Endothelial cell of hepatic sinusoid (primary cell): ENCODE measurements at regions not wholly inside any gene's neighbourhood (a gene's known extent, or its start where the extent isn't known, plus 50 kb on each side); places are given as distances from the start of the nearest gene placed in this dataset.
"Not testable (repeated sequence)": the region's sequence is repeated elsewhere in the genome, so short reads cannot be mapped to it uniquely, and the experiment has no call there.

ENCODE experiments used
- in situ Hi-C: cut with HindIII; loops from 2 replicates; pipeline ENCODE4 v1.10.0; 2017; ENCODE audit warnings: low sequenced_read_pairs

- in situ Hi-C loops, result no loop called here
Observed at GRCh38 chr2:195538937-195539336, 118.1 kb upstream of the SLC39A10 start.

GRCh38 chr2:195537811-195538210, 119.2 kb upstream of the SLC39A10 start:
- in situ Hi-C loops, result no loop called here

DNA sequence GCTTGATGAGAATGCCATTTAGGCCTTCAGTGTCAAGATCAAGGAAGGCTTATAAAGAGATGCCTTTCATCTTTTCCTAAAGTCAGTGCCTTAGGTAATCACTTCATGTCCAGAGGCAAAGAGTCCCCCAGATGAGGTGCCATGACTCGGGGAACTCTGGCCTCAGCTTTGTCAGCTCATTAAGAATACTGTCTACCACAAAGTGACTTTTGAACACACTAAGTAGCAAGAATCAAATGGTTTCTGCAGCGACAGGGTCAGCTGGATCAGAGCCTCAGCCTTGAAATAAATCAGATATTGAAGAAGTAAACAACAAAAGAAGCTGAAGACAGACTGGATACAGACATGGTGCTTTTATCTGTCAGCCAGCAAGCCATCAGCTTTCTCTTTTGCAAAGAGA, 120.1 kb upstream of the SLC39A10 start:
- in situ Hi-C loops, result no loop called here

- in situ Hi-C loops, result no loop called here
Observed at GRCh38 chr2:195535911-195536522, 121.0 kb upstream of the SLC39A10 start.

GRCh38 chr2:195534971-195535370, 122.1 kb upstream of the SLC39A10 start:
- in situ Hi-C loops, result no loop called here

GRCh38 chr2:195533771-195534642, 123.0 kb upstream of the SLC39A10 start:
- in situ Hi-C loops, result no loop called here

GRCh38 chr2:195532628-195533271, 124.3 kb upstream of the SLC39A10 start:
- in situ Hi-C loops, result no loop called here

DNA sequence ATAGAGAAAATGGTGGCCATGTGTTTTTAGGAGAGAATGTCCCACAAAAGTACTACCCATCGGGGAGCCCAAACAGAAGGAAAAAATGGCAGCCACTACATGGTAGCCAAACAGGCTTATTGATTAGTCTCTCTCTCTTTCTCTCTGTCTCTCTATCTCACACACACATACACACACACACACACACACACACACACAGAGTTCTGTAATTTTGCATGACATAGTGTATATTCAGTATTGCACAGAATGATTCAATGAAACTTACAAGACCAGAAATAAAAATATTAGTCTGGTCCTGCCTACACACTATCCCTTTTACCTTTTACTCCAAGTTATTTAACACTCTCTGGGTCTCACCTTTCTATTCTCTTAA, 124.8 kb upstream of the SLC39A10 start:
- in situ Hi-C loops, result no loop called here

- in situ Hi-C loops, result no loop called here
Observed at GRCh38 chr2:195531754-195532153, 125.3 kb upstream of the SLC39A10 start.

GRCh38 chr2:195523242-195523641, 133.8 kb upstream of the SLC39A10 start:
- in situ Hi-C loops, result not testable (repeated sequence)

GRCh38 chr2:195521589-195521988, 135.4 kb upstream of the SLC39A10 start:
- in situ Hi-C loops, result no loop called here

- in situ Hi-C loops, result no loop called here
Observed at GRCh38 chr2:195520671-195521155, 136.3 kb upstream of the SLC39A10 start.

DNA sequence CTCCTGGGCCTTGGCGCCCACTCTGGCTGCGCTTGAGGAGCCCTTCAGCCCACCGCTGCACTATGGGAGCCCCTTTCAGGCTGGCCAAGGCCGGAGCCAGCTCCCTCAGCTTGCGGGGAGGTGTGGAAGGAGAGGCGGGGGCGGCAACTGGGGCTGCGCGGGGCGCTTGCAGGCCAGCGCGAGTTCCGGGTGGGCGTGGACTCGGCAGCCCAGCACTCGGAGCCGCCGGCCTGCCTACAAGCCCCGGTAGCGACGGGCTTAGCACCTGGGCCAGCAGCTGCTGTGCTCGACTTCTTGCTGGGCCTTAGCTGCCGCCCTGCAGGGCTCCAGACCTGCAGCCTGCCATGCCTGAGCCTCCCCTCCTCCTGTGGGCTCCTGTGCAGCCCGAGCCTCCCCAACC, 141.5 kb upstream of the SLC39A10 start:
- in situ Hi-C loops, result no loop called here

GRCh38 chr2:195514365-195514764, 142.7 kb upstream of the SLC39A10 start:
- in situ Hi-C loops, result no loop called here

DNA sequence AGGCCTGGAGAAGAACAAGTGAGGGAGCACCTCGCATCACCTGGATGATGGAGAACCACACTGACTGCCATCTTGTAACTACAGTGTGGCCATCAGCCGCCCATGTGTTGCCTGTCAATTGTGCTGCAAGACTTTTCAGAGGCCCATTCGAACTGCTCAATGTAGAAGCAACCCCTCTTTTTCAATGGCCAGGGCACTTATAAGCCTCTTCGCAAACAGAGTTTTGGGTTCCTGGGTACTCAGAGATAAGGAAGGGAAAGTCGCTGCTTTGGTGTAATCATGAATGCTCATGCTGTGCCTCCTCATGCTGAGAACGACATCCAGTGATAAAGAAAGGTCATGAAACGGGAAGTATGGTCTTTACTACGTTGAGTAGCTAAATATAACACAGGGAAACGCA, 143.9 kb upstream of the SLC39A10 start:
- in situ Hi-C loops, result no loop called here

- in situ Hi-C loops, result loop anchor here (5.0 kb wide), 1 partner anchor 68 kb away; no protein-coding TSS in a partner anchor
Observed at GRCh38 chr2:195509551-195509950, 147.5 kb upstream of the SLC39A10 start.

DNA sequence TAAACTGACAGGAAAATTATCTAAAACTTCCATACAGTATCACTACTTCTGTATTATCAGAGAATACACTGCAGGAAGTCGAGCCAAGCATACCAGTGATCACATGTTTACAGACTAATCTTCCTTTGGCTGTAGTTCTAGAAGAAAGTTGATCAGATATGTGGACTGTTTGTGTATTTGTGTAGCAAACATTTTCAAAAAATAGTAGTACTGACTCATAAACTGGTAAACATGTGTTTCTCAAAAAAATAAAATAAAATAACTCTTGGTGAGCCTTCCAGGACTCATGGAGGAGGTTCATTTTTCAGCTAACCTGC, 148.9 kb upstream of the SLC39A10 start:
- in situ Hi-C loops, result loop anchor here (5.0 kb wide), 1 partner anchor 69 kb away; no protein-coding TSS in a partner anchor

- in situ Hi-C loops, result loop anchor here (5.0 kb wide), 1 partner anchor 70 kb away; no protein-coding TSS in a partner anchor
Observed at GRCh38 chr2:195507447-195508138, 149.4 kb upstream of the SLC39A10 start.

DNA sequence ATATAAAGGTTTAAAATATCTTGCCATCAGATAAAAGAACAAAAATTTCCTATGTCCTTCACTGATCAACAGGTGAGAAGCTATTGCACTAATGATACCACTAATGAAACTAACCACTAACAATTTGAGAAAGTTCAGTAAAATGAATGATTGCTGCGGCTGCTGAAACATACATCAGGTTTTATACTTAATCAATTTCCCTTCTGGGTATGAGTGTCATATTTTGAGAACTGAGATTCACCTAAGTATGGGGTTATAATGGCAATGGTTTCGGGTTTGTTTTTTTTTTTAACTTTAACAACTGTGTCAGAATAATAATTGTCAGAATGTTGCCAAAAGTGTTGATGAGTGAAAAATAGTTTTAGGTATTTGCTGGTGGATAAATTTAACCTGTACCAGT, 151.3 kb upstream of the SLC39A10 start:
- in situ Hi-C loops, result loop anchor here (5.0 kb wide), 1 partner anchor 72 kb away; no protein-coding TSS in a partner anchor

GRCh38 chr2:195503208-195503607, 153.8 kb upstream of the SLC39A10 start:
- in situ Hi-C loops, result no loop called here

DNA sequence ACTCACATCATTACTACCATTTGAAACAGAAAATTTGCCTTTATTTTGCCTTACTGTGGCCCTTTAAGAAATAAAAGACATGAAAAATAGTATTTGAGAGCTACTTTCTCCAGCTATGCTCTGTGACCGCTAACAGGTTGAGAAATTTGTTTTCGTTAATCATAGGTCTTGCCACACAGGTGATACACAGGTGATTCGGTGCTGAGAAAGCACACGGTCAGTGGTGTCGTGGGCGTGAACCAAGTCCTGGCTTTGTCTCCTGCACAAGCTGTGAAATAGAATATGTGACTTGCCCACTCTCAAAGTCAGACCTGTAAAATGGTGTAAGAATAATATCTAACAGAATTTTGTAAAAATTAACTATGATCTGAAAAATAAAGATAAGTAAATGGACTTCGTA, 155.3 kb upstream of the SLC39A10 start:
- in situ Hi-C loops, result no loop called here
